SU-DHL-6 (cell line): ENCODE measurements at regions not wholly inside any gene's neighbourhood (a gene's known extent, or its start where the extent isn't known, plus 50 kb on each side); places are given as distances from the start of the nearest gene placed in this dataset.

Source experiments
- CTCF ChIP-seq: fragments of 200-600 bp; sonication (generic); IDR thresholded peaks from one replicate; pipeline ENCODE4 v1.5.1; 2017; ENCODE audit warnings: antibody characterized with exemption, mild to moderate bottlenecking, low read length, moderate library complexity; ENCODE audit not compliant: insufficient read depth, poor library complexity, severe bottlenecking
- EZH2phosphoT487 ChIP-seq: fragments of 200-600 bp; sonication (generic), shearing (Covaris generic); conservative IDR thresholded peaks from 2 replicates; pipeline ENCODE4 v1.6.1; 2018; ENCODE audit warnings: mild to moderate bottlenecking, antibody characterized with exemption, low read length, moderate library complexity, mixed read lengths

- TF ChIP-seq CTCF (no peak), EZH2phosphoT487 (no peak)
Measured at GRCh38 chr5:174877987-174878386, 153.6 kb downstream of the MSX2 start.
